AG10803 (cell line): ENCODE measurements at regions not wholly inside any gene's neighbourhood (a gene's known extent, or its start where the extent isn't known, plus 50 kb on each side); places are given as distances from the start of the nearest gene placed in this dataset.

Experiments used
- DNase-seq: peaks from one replicate; pipeline ENCODE4 v3.0.0; 2010; ENCODE audit warnings: low read depth
- H3K4me3 ChIP-seq: 2 replicates; pipeline ENCODE4 v1.5.1; 2011; ENCODE audit warnings: mild to moderate bottlenecking, low read length, control low read depth
- TF ChIP-seq, protein P1 (sequence below): conservative IDR thresholded peaks from 2 replicates; pipeline ENCODE4 v1.5.1; 2011; ENCODE audit warnings: mild to moderate bottlenecking, low read length, control low read depth, inconsistent platforms

DNA sequence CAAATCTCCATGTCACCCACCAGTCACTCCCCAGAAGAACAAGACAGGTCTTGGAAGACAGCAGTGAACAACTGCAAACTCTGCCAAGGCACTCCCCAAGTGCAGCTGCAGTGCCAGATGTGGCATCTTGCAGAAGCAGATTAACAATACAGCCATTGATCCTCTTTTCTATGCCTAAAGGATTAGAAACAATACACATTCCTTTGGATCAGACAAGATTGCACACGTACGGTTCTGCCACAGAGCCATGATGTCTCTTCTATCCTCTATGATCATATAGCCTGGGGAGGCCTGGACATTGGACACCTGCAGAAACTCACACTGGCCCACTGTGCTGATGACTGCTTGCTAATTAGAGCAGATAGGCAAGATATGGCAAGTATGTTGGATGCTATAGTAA lies 155.9 kb downstream of the MYLK4 start:
- H3K4me3 ChIP-seq, result no peak overlapping the region
- TF ChIP-seq, protein P1, sequence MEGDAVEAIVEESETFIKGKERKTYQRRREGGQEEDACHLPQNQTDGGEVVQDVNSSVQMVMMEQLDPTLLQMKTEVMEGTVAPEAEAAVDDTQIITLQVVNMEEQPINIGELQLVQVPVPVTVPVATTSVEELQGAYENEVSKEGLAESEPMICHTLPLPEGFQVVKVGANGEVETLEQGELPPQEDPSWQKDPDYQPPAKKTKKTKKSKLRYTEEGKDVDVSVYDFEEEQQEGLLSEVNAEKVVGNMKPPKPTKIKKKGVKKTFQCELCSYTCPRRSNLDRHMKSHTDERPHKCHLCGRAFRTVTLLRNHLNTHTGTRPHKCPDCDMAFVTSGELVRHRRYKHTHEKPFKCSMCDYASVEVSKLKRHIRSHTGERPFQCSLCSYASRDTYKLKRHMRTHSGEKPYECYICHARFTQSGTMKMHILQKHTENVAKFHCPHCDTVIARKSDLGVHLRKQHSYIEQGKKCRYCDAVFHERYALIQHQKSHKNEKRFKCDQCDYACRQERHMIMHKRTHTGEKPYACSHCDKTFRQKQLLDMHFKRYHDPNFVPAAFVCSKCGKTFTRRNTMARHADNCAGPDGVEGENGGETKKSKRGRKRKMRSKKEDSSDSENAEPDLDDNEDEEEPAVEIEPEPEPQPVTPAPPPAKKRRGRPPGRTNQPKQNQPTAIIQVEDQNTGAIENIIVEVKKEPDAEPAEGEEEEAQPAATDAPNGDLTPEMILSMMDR, result no peak
- no peak for DNase-seq

DNA sequence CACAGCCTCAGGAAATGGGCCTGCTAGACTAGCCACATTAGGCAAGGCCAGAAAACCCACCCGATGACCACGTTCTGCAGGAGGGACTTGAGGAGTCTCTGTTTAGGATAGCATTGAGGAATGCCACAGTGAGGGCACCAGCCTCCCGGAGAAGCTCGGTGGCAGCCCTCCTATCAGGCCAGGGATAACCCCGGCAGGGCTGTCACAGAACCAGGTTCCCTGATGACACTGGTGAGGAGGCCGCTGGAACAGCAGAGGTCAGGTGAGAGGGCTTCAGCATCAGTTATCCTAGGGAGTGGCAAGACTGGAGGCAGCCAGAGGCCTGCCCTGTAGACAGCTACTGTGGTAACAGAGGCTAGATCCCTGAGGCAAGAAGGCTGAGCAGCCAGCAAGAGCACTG lies 157.6 kb downstream of the MYLK4 start:
- TF ChIP-seq, protein P1, result no peak
- DNase-seq, result no peak
- no peak overlapping the region for H3K4me3 ChIP-seq

DNA sequence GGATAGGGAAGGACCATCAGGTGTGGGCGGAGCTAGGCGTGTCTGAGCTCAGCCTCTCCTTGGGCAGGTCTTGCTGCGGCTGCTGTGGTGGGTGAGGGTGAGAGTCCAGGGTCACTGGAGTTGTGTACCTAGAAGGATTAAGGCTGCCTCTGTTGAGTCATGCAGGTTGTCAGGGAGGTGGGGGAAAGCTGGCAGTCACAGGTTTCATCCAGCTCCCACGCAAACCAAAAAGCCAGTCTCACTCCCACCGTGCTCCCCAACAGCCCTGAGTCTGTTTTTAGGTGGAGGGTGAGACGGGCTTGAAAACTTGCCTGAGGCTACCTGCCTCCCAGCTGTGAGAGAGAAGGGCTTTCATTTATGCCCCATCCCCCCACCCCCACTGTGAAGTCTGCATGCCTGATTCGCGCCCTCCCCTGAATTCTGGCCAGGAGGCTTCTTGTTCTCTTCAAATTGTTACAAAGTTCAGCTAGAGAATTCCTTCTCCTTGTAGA lies 161.5 kb downstream of the MYLK4 start:
- no peak for DNase-seq
- H3K4me3 ChIP-seq, result no peak overlapping the region
- TF ChIP-seq, protein P1, result no peak

DNA sequence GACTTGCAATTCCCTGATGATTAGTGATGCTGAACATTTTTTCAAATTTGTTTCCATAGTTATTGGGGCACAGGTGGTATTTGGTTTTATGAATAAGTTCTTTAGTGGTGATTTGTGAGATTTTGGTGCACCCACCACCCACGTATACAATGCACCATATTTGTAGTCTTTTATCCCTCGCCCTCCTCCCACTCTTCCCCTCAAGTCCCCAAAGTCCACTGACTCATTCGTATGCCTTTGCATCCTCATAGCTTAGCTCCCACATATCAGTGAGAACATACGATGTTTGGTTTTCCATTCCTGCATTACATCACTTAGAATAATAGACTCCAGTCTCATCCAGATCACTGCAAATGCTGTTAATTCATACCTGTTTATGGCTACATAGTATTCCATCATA lies 167.3 kb downstream of the MYLK4 start:
- TF ChIP-seq, protein P1, result no peak
- no peak for DNase-seq
- H3K4me3 ChIP-seq, result no peak overlapping the region

DNA sequence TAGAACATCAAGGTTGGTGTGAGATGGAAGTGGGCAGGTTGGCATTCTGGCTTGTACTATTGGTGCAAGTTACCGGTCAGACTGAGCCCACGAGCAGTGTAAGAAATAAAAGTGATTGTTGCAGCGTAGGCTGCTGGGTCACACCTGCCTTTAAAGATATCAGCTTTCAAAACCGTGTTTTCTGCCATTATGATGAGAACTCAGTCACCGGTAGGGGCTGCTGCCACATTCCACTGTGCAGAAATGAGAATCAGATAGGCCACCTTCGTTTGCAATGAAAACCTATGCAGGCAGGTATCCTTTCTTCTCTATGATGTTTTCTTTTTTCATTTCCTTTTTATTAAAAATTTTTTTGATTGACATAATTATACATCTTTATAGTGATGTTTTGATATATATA lies 168.5 kb downstream of the MYLK4 start:
- TF ChIP-seq, protein P1, result no peak
- no peak overlapping the region for H3K4me3 ChIP-seq
- no peak for DNase-seq

DNA sequence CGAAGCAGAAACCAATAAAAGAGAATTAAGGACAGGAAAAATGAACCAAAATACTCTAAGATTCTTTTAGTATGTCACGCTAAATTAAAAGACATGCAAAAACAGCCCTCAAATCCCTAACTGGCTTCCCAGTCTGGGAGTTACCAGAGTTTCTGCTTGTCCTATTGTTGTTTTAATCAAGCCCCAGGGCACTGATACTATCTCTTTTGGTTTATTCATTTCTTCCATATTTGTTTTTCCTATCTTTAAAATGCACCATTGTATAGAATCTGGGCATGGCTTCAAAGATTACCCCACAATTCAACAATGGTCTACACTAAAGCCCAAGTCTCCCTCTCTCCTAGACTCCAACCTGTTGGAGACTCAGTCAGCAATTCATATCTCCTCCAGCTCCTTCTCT lies 169.1 kb downstream of the MYLK4 start:
- no peak for DNase-seq
- TF ChIP-seq, protein P1, result no peak
- no peak overlapping the region for H3K4me3 ChIP-seq

DNA sequence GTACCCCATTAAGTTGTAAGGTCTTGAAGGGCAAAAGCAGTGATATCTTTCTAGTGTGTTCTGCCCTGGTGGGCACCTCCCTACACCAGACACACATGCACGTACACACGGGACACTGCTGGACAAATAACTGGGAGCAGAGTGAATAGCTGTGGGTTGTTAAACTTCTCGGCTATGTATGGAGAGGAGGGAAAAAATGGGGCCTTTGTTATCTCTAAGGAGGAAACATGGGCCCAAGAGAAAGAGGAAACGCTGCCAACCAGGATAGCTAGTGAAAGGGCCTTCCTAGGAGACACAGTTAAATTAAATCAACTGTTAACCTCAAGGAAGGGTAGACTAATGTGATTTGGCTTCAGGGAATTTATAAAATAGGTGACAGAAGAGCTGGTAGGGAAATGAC lies 169.7 kb downstream of the MYLK4 start:
- H3K4me3 ChIP-seq, result no peak overlapping the region
- TF ChIP-seq, protein P1, result no peak
- no peak for DNase-seq
